PC-9 (cell line): ENCODE measurements at regions not wholly inside any gene's neighbourhood (a gene's known extent, or its start where the extent isn't known, plus 50 kb on each side); places are given as distances from the start of the nearest gene placed in this dataset.

Experiments used
- BruUV-seq: library from RNA; stranded (reverse); fragments of 400-500 nt; replicated peaks from 2 replicates; lab custom pipeline; 2021; lab: Mats Ljungman, UMichigan
- CTCF ChIA-PET: fragments of 300-600 bp; sonication (Branson Sonifier 250); formaldehyde crosslinking; loops from one replicate; lab custom pipeline; 2022; ENCODE audit warnings: antibody characterized with exemption; lab: Charles Lee
- POLR2A ChIA-PET: fragments of 300-600 bp; sonication (Branson Sonifier 250); formaldehyde crosslinking; loops from one replicate; lab custom pipeline; 2022; ENCODE audit warnings: antibody characterized with exemption; ENCODE audit not compliant: unreplicated experiment; lab: Charles Lee
- DNase-seq, 2 experiments: peaks; one replicate each; pipeline versions ENCODE4 v3.0.0 to v3.0.0-alpha.2; 2015 to 2022; ENCODE audit warnings: mixed read lengths in 1 of 2
- H2AFZ ChIP-seq: fragments of 200-600 bp; sonication (generic); 2 replicates; pipeline ENCODE4 v1.8.1; 2017; ENCODE audit warnings: antibody characterized with exemption
- H3F3A ChIP-seq: fragments of 200-600 bp; sonication (generic); 2 replicates; pipeline ENCODE4 v1.8.1; 2017; ENCODE audit warnings: antibody characterized with exemption, mild to moderate bottlenecking, low read depth; ENCODE audit not compliant: insufficient read depth
- H3K27ac ChIP-seq: fragments of 200-600 bp; sonication (generic); 2 replicates; pipeline ENCODE4 v1.6.1; 2016; ENCODE audit warnings: mixed run types
- H3K27me3 ChIP-seq: fragments of 200-600 bp; sonication (generic); 2 replicates; pipeline ENCODE4 v1.6.1; 2016; ENCODE audit warnings: low read depth, mixed run types; ENCODE audit not compliant: insufficient read depth
- H3K36me3 ChIP-seq: fragments of 200-600 bp; sonication (generic); 2 replicates; pipeline ENCODE4 v1.6.1; 2016; ENCODE audit warnings: low read depth, mixed run types
- H3K4me1 ChIP-seq: fragments of 200-600 bp; sonication (generic); replicated peaks from 2 replicates; pipeline ENCODE4 v1.6.1; 2016; ENCODE audit warnings: mixed run types; ENCODE audit not compliant: insufficient read depth
- H3K4me2 ChIP-seq: fragments of 200-600 bp; sonication (generic); 2 replicates; pipeline ENCODE4 v1.6.1; 2017; ENCODE audit warnings: mixed run types
- H3K4me3 ChIP-seq: fragments of 200-600 bp; sonication (generic); 2 replicates; pipeline ENCODE4 v1.6.1; 2016; ENCODE audit warnings: mixed run types
- H3K79me2 ChIP-seq: fragments of 200-600 bp; sonication (generic); 2 replicates; pipeline ENCODE4 v1.6.1; 2017; ENCODE audit warnings: low read depth, mixed run types
- H3K9me2 ChIP-seq: fragments of 200-600 bp; sonication (generic); 2 replicates; pipeline ENCODE4 v1.8.1; 2017; ENCODE audit warnings: mild to moderate bottlenecking; ENCODE audit not compliant: insufficient read depth
- H3K9me3 ChIP-seq: fragments of 200-600 bp; sonication (generic); 2 replicates; pipeline ENCODE4 v1.8.1; 2016; ENCODE audit warnings: low read depth; ENCODE audit not compliant: insufficient read depth
- H4K20me1 ChIP-seq: fragments of 200-600 bp; sonication (generic); 2 replicates; pipeline ENCODE4 v1.8.1; 2017; ENCODE audit not compliant: insufficient read depth
- CTCF ChIP-seq: fragments of 200-600 bp; sonication (generic); conservative IDR thresholded peaks from 2 replicates; pipeline ENCODE4 v1.6.1; 2017; ENCODE audit warnings: mixed run types, antibody characterized with exemption, mild to moderate bottlenecking, moderate library complexity
- EZH2 ChIP-seq: fragments of 200-600 bp; sonication (generic); IDR thresholded peaks from 2 replicates; pipeline ENCODE4 v1.8.0; 2017; ENCODE audit warnings: antibody characterized with exemption, low read depth
- intact Hi-C: fragments of 100-400 bp; cut with micrococcal nuclease; formaldehyde crosslinking; loops from one replicate; pipeline ENCODE4 v1.10.0; 2022; ENCODE audit not compliant: unreplicated experiment

DNA sequence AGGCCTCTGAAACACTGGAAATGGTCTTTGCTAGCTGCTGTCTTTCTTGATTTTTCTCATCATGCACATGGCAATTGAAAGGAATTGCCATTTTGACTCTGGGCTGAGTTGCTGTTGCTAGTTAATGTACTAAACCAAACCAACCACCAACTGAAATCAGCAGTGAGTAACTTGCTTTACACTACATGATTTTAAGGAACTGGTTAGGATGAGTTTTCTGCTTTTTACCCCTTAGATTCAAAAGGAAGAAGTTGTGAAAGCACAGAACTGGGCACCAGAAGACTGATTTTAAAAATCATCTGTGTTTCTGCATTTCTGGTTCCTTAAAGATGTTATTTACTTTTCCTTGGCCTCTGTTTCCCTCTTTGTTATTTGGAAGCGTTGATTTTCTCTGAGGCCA, 361.9 kb downstream of the HLX start:
- Histone ChIP-seq H4K20me1 (no peaks in the 10 kb centered on the region), H3K9me2 (no peaks in the 10 kb centered on the region; the same call in 1 of the 2 replicates), H2AFZ (peak overlapping the region; percentile 30; the same call in 1 of the 2 replicates), H3K36me3 (no peaks in the 10 kb centered on the region), H3F3A (no peaks in the 10 kb centered on the region), H3K4me3 (no peak overlapping the region), H3K27me3 (no peaks in the 10 kb centered on the region), H3K79me2 (no peaks in the 10 kb centered on the region), H3K27ac (no peak overlapping the region), H3K4me1 (peaks cover 7% of the 10 kb centered on the region; the same call in 1 of the 2 replicates), H3K4me2 (peak overlapping the region; percentile 13; the same call in 1 of the 2 replicates), H3K9me3 (peaks cover 5% of the 10 kb centered on the region; the same call in 1 of the 2 replicates)
- DNase-seq, result no peak
- no TSS peak for BruUV-seq
- ChIA-PET CTCF (no interaction called here), POLR2A (no interaction called here)
- intact Hi-C loops, result no loop called here
- TF ChIP-seq CTCF (no peak), EZH2 (no peak)

- TF ChIP-seq CTCF, result no peak
- no peak for TF ChIP-seq EZH2
- intact Hi-C loops, result no loop called here
- H3K4me1 ChIP-seq, result peaks cover 7% of the 10 kb centered on the region; the same call in 1 of the 2 replicates
- H3K79me2 ChIP-seq, result no peaks in the 10 kb centered on the region
- H3K27me3 ChIP-seq, result no peaks in the 10 kb centered on the region
- no TSS peak for BruUV-seq
- H3K36me3 ChIP-seq, result no peaks in the 10 kb centered on the region
- no peak overlapping the region for H3K4me2 ChIP-seq
- H3K9me2 ChIP-seq, result no peaks in the 10 kb centered on the region; the same call in 1 of the 2 replicates
- H3F3A ChIP-seq, result no peaks in the 10 kb centered on the region
- no peak overlapping the region for H3K4me3 ChIP-seq
- H3K27ac ChIP-seq, result no peak overlapping the region
- CTCF ChIA-PET, result no interaction called here
- POLR2A ChIA-PET, result no interaction called here
- no peak for DNase-seq
- peaks cover 5% of the 10 kb centered on the region; the same call in 1 of the 2 replicates for H3K9me3 ChIP-seq
- no peak overlapping the region for H2AFZ ChIP-seq
- no peaks in the 10 kb centered on the region for H4K20me1 ChIP-seq
Observed at GRCh38 chr1:221241592-221241991, 362.3 kb downstream of the HLX start.

DNA sequence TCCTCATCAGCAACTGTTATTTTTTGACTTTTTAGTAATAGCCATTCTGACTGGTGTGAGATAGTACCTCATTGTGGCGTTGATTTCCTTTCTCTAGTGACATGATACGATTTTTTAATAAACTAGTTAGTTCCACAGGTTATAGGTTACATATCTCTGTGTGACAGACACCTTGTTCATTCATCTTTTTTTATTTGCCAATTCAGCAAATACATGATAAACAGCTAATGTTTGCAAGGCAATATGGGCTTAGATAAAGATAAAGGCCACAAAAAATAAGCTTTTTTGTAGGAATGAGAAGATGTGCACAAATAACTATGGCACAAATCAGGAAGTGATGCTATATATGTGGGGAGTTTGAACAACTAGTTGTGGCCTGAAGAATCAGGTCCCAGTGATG, 366.8 kb downstream of the HLX start:
- Histone ChIP-seq H3K9me3 (no peaks in the 10 kb centered on the region), H3K4me3 (no peak overlapping the region), H4K20me1 (no peaks in the 10 kb centered on the region), H3K4me2 (no peak overlapping the region), H2AFZ (no peak overlapping the region), H3F3A (no peaks in the 10 kb centered on the region), H3K4me1 (peaks cover 3% of the 10 kb centered on the region; the same call in 1 of the 2 replicates), H3K27me3 (no peaks in the 10 kb centered on the region), H3K9me2 (no peaks in the 10 kb centered on the region), H3K27ac (no peak overlapping the region), H3K36me3 (no peaks in the 10 kb centered on the region), H3K79me2 (no peaks in the 10 kb centered on the region)
- POLR2A ChIA-PET, result no interaction called here
- TF ChIP-seq CTCF (no peak), EZH2 (no peak)
- CTCF ChIA-PET, result no interaction called here
- no TSS peak for BruUV-seq
- no peak for DNase-seq
- intact Hi-C loops, result no loop called here
